HCT116 (cell line): ENCODE measurements at regions not wholly inside any gene's neighbourhood (a gene's known extent, or its start where the extent isn't known, plus 50 kb on each side); places are given as distances from the start of the nearest gene placed in this dataset.

Source experiments
- ATAC-seq: fragments of 200-7000 bp; cut with Tn5 transposase; 2 replicates; pipeline ENCODE4 v1.9.1; 2020; ENCODE audit warnings: mild to moderate bottlenecking, moderate library complexity
- BruUV-seq: library from RNA; stranded (reverse); fragments of 400-500 nt; replicated peaks from 2 replicates; lab custom pipeline; 2021; lab: Mats Ljungman, UMichigan
- CTCF ChIA-PET: fragments of 300-600 bp; sonication (Branson Sonifier 250); formaldehyde crosslinking; loops from one replicate; lab custom pipeline; 2021; ENCODE audit warnings: antibody characterized with exemption; lab: Charles Lee
- POLR2A ChIA-PET: fragments of 300-600, 350-600 bp; sonication (Branson Sonifier 250); formaldehyde crosslinking; loops from one replicate; lab custom pipeline; 2021; ENCODE audit warnings: antibody characterized with exemption; lab: Charles Lee
- RAD21 ChIA-PET, 2 experiments: fragments of 300-600 bp; sonication (Branson Sonifier 250); formaldehyde crosslinking; loops; one replicate each; lab custom pipeline; 2023; ENCODE audit warnings: low total read pairs in 2 of 2; ENCODE audit not compliant: uncharacterized antibody in 2 of 2, unreplicated experiment in 2 of 2, low non-redundant PET in 1 of 2; lab: Charles Lee
- DNase-seq: peaks from one replicate; pipeline ENCODE4 v3.0.0-alpha.2; 2010; ENCODE audit warnings: low read depth, low spot score
- H2AFZ ChIP-seq: fragments of 200-600 bp; shearing (Covaris generic), sonication (generic); 2 replicates; pipeline ENCODE4 v1.6.1; 2017; ENCODE audit warnings: low read depth, mixed run types, mixed read lengths, antibody characterized with exemption, low read length; ENCODE audit not compliant: poor library complexity, severe bottlenecking
- H3K27ac ChIP-seq: 2 replicates; pipeline ENCODE4 v1.5.1; 2012; ENCODE audit warnings: low read depth, low read length
- H3K27me3 ChIP-seq: fragments of 200-600 bp; sonication (generic); 2 replicates; pipeline ENCODE4 v1.6.1; 2016; ENCODE audit warnings: mixed run types, low read length, mixed read lengths; ENCODE audit not compliant: insufficient read depth
- H3K36me3 ChIP-seq, 2 experiments: fragments of 200-500 bp in 1 of 2; fragments of 200-600 bp in 1 of 2; sonication (Bioruptor generic) in 1 of 2; sonication (generic) in 1 of 2; 2 replicates each; pipeline versions ENCODE4 v1.5.1 to v1.6.1; 2014 to 2016; ENCODE audit warnings: low read length in 2 of 2, inconsistent platforms in 1 of 2, mixed read lengths in 1 of 2, mixed run types in 1 of 2; ENCODE audit not compliant: insufficient read depth in 2 of 2, control insufficient read depth in 1 of 2
- H3K4me1 ChIP-seq, 2 experiments: fragments of 200-600 bp in 1 of 2; sonication (generic) in 1 of 2; 2 replicates each; pipeline versions ENCODE4 v1.5.1 to v1.6.1; 2012 to 2017; ENCODE audit warnings: low read length in 2 of 2, inconsistent platforms in 1 of 2, mild to moderate bottlenecking in 1 of 2, mixed read lengths in 1 of 2, mixed run types in 1 of 2, moderate library complexity in 1 of 2; ENCODE audit not compliant: insufficient read depth in 2 of 2, control insufficient read depth in 1 of 2
- H3K4me2 ChIP-seq: fragments of 200-600 bp; sonication (generic); 2 replicates; pipeline ENCODE4 v1.6.1; 2017; ENCODE audit warnings: mixed run types, low read length, mixed read lengths
- H3K4me3 ChIP-seq, 2 experiments: fragments of 200-600 bp in 1 of 2; sonication (generic) in 1 of 2; replicated peaks in 1 of 2; 2 replicates each; pipeline ENCODE4 v1.5.1; 2011 to 2016; ENCODE audit warnings: low read length in 2 of 2, control low read depth in 1 of 2, low read depth in 1 of 2, mild to moderate bottlenecking in 1 of 2, mixed read lengths in 1 of 2, mixed run types in 1 of 2
- H3K79me2 ChIP-seq: fragments of 200-600 bp; sonication (generic); 2 replicates; pipeline ENCODE4 v1.6.1; 2017; ENCODE audit warnings: mild to moderate bottlenecking, mixed run types, low read length, moderate library complexity, mixed read lengths; ENCODE audit not compliant: insufficient read depth
- H3K9ac ChIP-seq: fragments of 200-600 bp; sonication (generic); 2 replicates; pipeline ENCODE4 v1.6.1; 2016; ENCODE audit warnings: low read length, mixed read lengths
- H3K9me2 ChIP-seq: fragments of 200-600 bp; sonication (generic), shearing (Covaris generic); 2 replicates; pipeline ENCODE4 v1.6.1; 2017; ENCODE audit warnings: mixed run types, mild to moderate bottlenecking, moderate library complexity; ENCODE audit not compliant: insufficient read depth
- H3K9me3 ChIP-seq, 2 experiments: fragments of 200-500 bp in 1 of 2; fragments of 200-600 bp in 1 of 2; sonication (Bioruptor generic) in 1 of 2; sonication (generic) in 1 of 2; 2 replicates each; pipeline ENCODE4 v1.6.1; 2014 to 2017; ENCODE audit warnings: low read length in 2 of 2, mixed read lengths in 2 of 2, inconsistent platforms in 1 of 2, low read depth in 1 of 2, mild to moderate bottlenecking in 1 of 2, mixed run types in 1 of 2, moderate library complexity in 1 of 2; ENCODE audit not compliant: control insufficient read depth in 1 of 2, insufficient read depth in 1 of 2
- H4K20me1 ChIP-seq: fragments of 200-600 bp; sonication (generic), shearing (Covaris generic); 2 replicates; pipeline ENCODE4 v1.6.1; 2017; ENCODE audit warnings: mixed run types, mild to moderate bottlenecking, moderate library complexity; ENCODE audit not compliant: insufficient read depth
- CBX3 ChIP-seq: IDR thresholded peaks from 2 replicates; pipeline ENCODE4 v1.6.1; 2012; ENCODE audit warnings: low read depth
- CEBPB ChIP-seq: IDR thresholded peaks from 2 replicates; pipeline ENCODE4 v1.6.1; 2012; ENCODE audit warnings: low read depth
- CTCF ChIP-seq, 3 experiments: fragments of 200-600 bp in 1 of 3; sonication (generic) in 1 of 3; IDR thresholded peaks in 2 of 3; conservative IDR thresholded peaks in 1 of 3; 2 replicates each; pipeline ENCODE4 v1.5.1; 2012 to 2017; ENCODE audit warnings: low read depth in 2 of 3, low read length in 2 of 3, antibody characterized with exemption in 1 of 3, borderline replicate concordance in 1 of 3, control low read depth in 1 of 3, mild to moderate bottlenecking in 1 of 3, mixed read lengths in 1 of 3, mixed run types in 1 of 3, moderate library complexity in 1 of 3; ENCODE audit not compliant: insufficient read depth in 1 of 3
- EGR1 ChIP-seq: IDR thresholded peaks from 2 replicates; pipeline ENCODE4 v1.6.1; 2012; ENCODE audit warnings: low read depth
- EZH2phosphoT487 ChIP-seq: fragments of 200-600 bp; IDR thresholded peaks from 2 replicates; pipeline ENCODE4 v1.6.1; 2018; ENCODE audit warnings: antibody characterized with exemption, borderline replicate concordance
- FOSL1 ChIP-seq: IDR thresholded peaks from 2 replicates; pipeline ENCODE4 v1.6.1; 2012; ENCODE audit warnings: low read depth
- JUND ChIP-seq: IDR thresholded peaks from 2 replicates; pipeline ENCODE4 v1.6.1; 2012
- MAX ChIP-seq: IDR thresholded peaks from 2 replicates; pipeline ENCODE4 v1.6.1; 2012
- POLR2A ChIP-seq: IDR thresholded peaks from 2 replicates; pipeline ENCODE4 v1.7.0; 2011; ENCODE audit warnings: borderline replicate concordance; ENCODE audit not compliant: insufficient read depth, insufficient read length; ENCODE audit errors: extremely low read depth
- POLR2AphosphoS5 ChIP-seq: IDR thresholded peaks from 2 replicates; pipeline ENCODE4 v1.6.1; 2011; ENCODE audit warnings: mild to moderate bottlenecking, low read depth, low read length, moderate library complexity
- RAD21 ChIP-seq: IDR thresholded peaks from 2 replicates; pipeline ENCODE4 v1.6.1; 2012; ENCODE audit warnings: low read depth, mild to moderate bottlenecking
- SIN3A ChIP-seq: IDR thresholded peaks from 2 replicates; pipeline ENCODE4 v1.6.1; 2012; ENCODE audit warnings: low read depth
- SP1 ChIP-seq: IDR thresholded peaks from 2 replicates; pipeline ENCODE4 v1.6.1; 2012; ENCODE audit warnings: low read depth
- SRF ChIP-seq: IDR thresholded peaks from 2 replicates; pipeline ENCODE4 v1.6.1; 2012; ENCODE audit warnings: low read depth
- TCF7L2 ChIP-seq: IDR thresholded peaks from 2 replicates; pipeline ENCODE4 v1.7.0; 2011; ENCODE audit warnings: borderline replicate concordance, inconsistent platforms; ENCODE audit not compliant: insufficient read depth, insufficient read length; ENCODE audit errors: extremely low read depth
- ZBTB33 ChIP-seq: IDR thresholded peaks from 2 replicates; pipeline ENCODE4 v1.6.1; 2011; ENCODE audit warnings: mild to moderate bottlenecking, low read length, moderate library complexity; ENCODE audit not compliant: insufficient replicate concordance; ENCODE audit errors: extremely low read depth
- ZFX ChIP-seq: fragments of 450-650 bp; IDR thresholded peaks from 2 replicates; pipeline ENCODE4 v1.6.1; 2017
- ZNF274 ChIP-seq: fragments of 200-500 bp; sonication (Bioruptor generic); IDR thresholded peaks from 2 replicates; pipeline ENCODE4 v1.6.1; 2014; ENCODE audit warnings: mild to moderate bottlenecking, low read depth, low read length, inconsistent platforms
- intact Hi-C: fragments of 100-400 bp; cut with micrococcal nuclease; formaldehyde crosslinking; loops from 2 replicates; pipeline ENCODE4 v1.10.0; 2022

- TF ChIP-seq ZBTB33 (no peak), EZH2phosphoT487 (no peak), MAX (no peak)
These were observed 1088.9 kb upstream of the GYPC start (continued) for GRCh38 chr2:125567100-125567499.

- ChIA-PET POLR2A (no interaction called here), RAD21 (no interaction called here), CTCF (no interaction called here)
- Histone ChIP-seq H3K9ac (no peak overlapping the region), H3K9me3 (peaks cover 13 to 26% of the 10 kb centered on the region in 2 experiments; a peak in 2 of 4 replicates), H3K9me2 (no peaks in the 10 kb centered on the region), H2AFZ (no peak overlapping the region), H3K27ac (no peak overlapping the region), H3K4me1 (no peaks in the 10 kb centered on the region), H3K4me3 (no peak overlapping the region), H3K4me2 (no peak overlapping the region), H3K79me2 (no peaks in the 10 kb centered on the region), H4K20me1 (no peaks in the 10 kb centered on the region), H3K27me3 (no peaks in the 10 kb centered on the region), H3K36me3 (no peaks in the 10 kb centered on the region)
- DNase-seq, result no peak
- intact Hi-C loops, result no loop called here
- TF ChIP-seq SP1 (no peak), POLR2A (no peak), POLR2AphosphoS5 (no peak), MAX (no peak), SRF (no peak), CTCF (IDR thresholded peaks at IDR 0.05 in 2 of 3, conservative IDR thresholded peaks at IDR 0.05 in 1 of 3; ENCODE audit: borderline replicate concordance in 1 of 3, insufficient read depth in 1 of 3, low read depth in 2 of 3, low read length in 2 of 3) (no peak), FOSL1 (no peak), CEBPB (no peak), RAD21 (no peak), EZH2phosphoT487 (no peak), CBX3 (no peak), ZNF274 (no peak), EGR1 (no peak), SIN3A (no peak), JUND (no peak), ZFX (no peak), TCF7L2 (no peak)
- ATAC-seq, result no peak
- BruUV-seq, result no TSS peak
These were observed 1083.3 kb upstream of the GYPC start for GRCh38 chr2:125572660-125573059.
